H1 (cell line): ENCODE measurements at regions not wholly inside any gene's neighbourhood (a gene's known extent, or its start where the extent isn't known, plus 50 kb on each side); places are given as distances from the start of the nearest gene placed in this dataset.

Source experiments
- CTCF ChIA-PET: fragments of 300-600 bp; sonication (Branson Sonifier 250); formaldehyde crosslinking; loops from one replicate; lab custom pipeline; 2021; ENCODE audit not compliant: partially characterized antibody; lab: Charles Lee
- POLR2A ChIA-PET: fragments of 300-600 bp; sonication (Branson Sonifier 250); formaldehyde crosslinking; loops from one replicate; lab custom pipeline; 2021; ENCODE audit warnings: inconsistent platforms; ENCODE audit not compliant: partially characterized antibody; lab: Charles Lee
- DNase-seq, 2 experiments: peaks; one replicate each; pipeline versions ENCODE4 v3.0.0 to v3.0.0-alpha.2; 2010 to 2022; ENCODE audit warnings: low spot score in 2 of 2, low read depth in 1 of 2, mixed read lengths in 1 of 2
- FAIRE-seq: peaks from 2 replicates; lab custom pipeline; 2011; peaks lifted over from hg19 to GRCh38; lab: Jason Lieb, UNC
- H2AFZ ChIP-seq: 2 replicates; pipeline ENCODE4 v1.8.1; 2012; ENCODE audit warnings: low read length, inconsistent platforms
- H2AK5ac ChIP-seq: 2 replicates; pipeline ENCODE4 v1.6.1; 2013; ENCODE audit warnings: low read depth, low read length
- H2BK120ac ChIP-seq: replicated peaks from 2 replicates; pipeline ENCODE3; 2013; ENCODE audit warnings: low read depth, low read length, inconsistent platforms
- H2BK12ac ChIP-seq: 2 replicates; pipeline ENCODE4 v1.6.1; 2013; ENCODE audit warnings: low read depth, low read length
- H2BK15ac ChIP-seq: 2 replicates; pipeline ENCODE4 v1.6.1; 2013; ENCODE audit warnings: low read length
- H2BK20ac ChIP-seq: 2 replicates; pipeline ENCODE4 v1.6.1; 2013; ENCODE audit warnings: low read length
- H2BK5ac ChIP-seq: 2 replicates; pipeline ENCODE4 v1.6.1; 2013; ENCODE audit warnings: low read depth, low read length
- H3K14ac ChIP-seq: 2 replicates; pipeline ENCODE4 v1.6.1; 2013; ENCODE audit warnings: inconsistent platforms; ENCODE audit not compliant: insufficient read length
- H3K18ac ChIP-seq: 2 replicates; pipeline ENCODE4 v1.6.1; 2013; ENCODE audit warnings: low read length; ENCODE audit errors: extremely low read depth
- H3K23ac ChIP-seq: 2 replicates; pipeline ENCODE4 v1.6.1; 2013; ENCODE audit warnings: inconsistent platforms; ENCODE audit not compliant: insufficient read length
- H3K23me2 ChIP-seq: 2 replicates; pipeline ENCODE4 v1.6.1; 2013; ENCODE audit warnings: low read depth, low read length
- H3K27ac ChIP-seq: 2 replicates; pipeline ENCODE4 v1.6.1; 2011; ENCODE audit warnings: low read depth, low read length, inconsistent platforms
- H3K27me3 ChIP-seq, 4 experiments: replicated peaks in 1 of 4; 1 replicate in 1 of 4; 2 replicates in 3 of 4; pipeline versions ENCODE4 v1.6.1 to v1.8.1; 2011 to 2013; ENCODE audit warnings: low read length in 3 of 4, mild to moderate bottlenecking in 3 of 4, inconsistent platforms in 2 of 4, mixed read lengths in 2 of 4, moderate library complexity in 1 of 4; ENCODE audit not compliant: control insufficient read depth in 3 of 4, insufficient read depth in 3 of 4; ENCODE audit errors: extremely low read depth in 1 of 4
- H3K36me3 ChIP-seq, 4 experiments: 2 replicates each; pipeline versions ENCODE4 v1.6.1 to v1.8.1; 2011 to 2013; ENCODE audit warnings: mild to moderate bottlenecking in 4 of 4, low read length in 3 of 4, moderate library complexity in 2 of 4, control low read depth in 1 of 4, inconsistent platforms in 1 of 4; ENCODE audit not compliant: insufficient read depth in 4 of 4, control insufficient read depth in 2 of 4
- H3K4ac ChIP-seq: replicated peaks from 2 replicates; pipeline ENCODE3; 2013; ENCODE audit warnings: low read length, low read depth, mixed read lengths, inconsistent platforms; ENCODE audit not compliant: insufficient read length
- H3K4me1 ChIP-seq, 4 experiments: replicated peaks in 1 of 4; 1 replicate in 1 of 4; 2 replicates in 3 of 4; pipeline versions ENCODE4 v1.6.1 to v1.8.1; 2011 to 2013; ENCODE audit warnings: low read length in 3 of 4, inconsistent platforms in 2 of 4, mixed read lengths in 1 of 4; ENCODE audit not compliant: insufficient read depth in 4 of 4, control insufficient read depth in 3 of 4
- H3K4me2 ChIP-seq, 2 experiments: 2 replicates each; pipeline versions ENCODE4 v1.6.1 to v1.8.1; 2011 to 2013; ENCODE audit warnings: low read depth in 2 of 2, low read length in 2 of 2, control low read depth in 1 of 2, inconsistent platforms in 1 of 2, mild to moderate bottlenecking in 1 of 2; ENCODE audit not compliant: insufficient read depth in 1 of 2
- H3K4me3 ChIP-seq, 4 experiments: fragments of 200-600, 300-600 bp in 1 of 4; sonication (generic), shearing (Covaris generic), sonication (Bioruptor Twin) in 1 of 4; 2 replicates each; pipeline versions ENCODE4 v1.5.1 to v1.8.1; 2011 to 2016; ENCODE audit warnings: low read length in 4 of 4, low read depth in 3 of 4, control low read depth in 2 of 4, inconsistent platforms in 2 of 4, mild to moderate bottlenecking in 2 of 4, mixed read lengths in 1 of 4, moderate library complexity in 1 of 4; ENCODE audit not compliant: insufficient read depth in 2 of 4; ENCODE audit errors: extremely low read depth in 1 of 4
- H3K56ac ChIP-seq: replicated peaks from 2 replicates; pipeline ENCODE3; 2013; ENCODE audit warnings: low read depth, mild to moderate bottlenecking, mixed read lengths, low read length, inconsistent platforms; ENCODE audit not compliant: insufficient read length
- H3K79me1 ChIP-seq: 2 replicates; pipeline ENCODE4 v1.6.1; 2013; ENCODE audit warnings: low read depth, low read length, control low read depth
- H3K79me2 ChIP-seq, 2 experiments: 2 replicates each; pipeline versions ENCODE4 v1.6.1 to v1.8.1; 2012 to 2013; ENCODE audit warnings: low read length in 2 of 2, mild to moderate bottlenecking in 2 of 2, inconsistent platforms in 1 of 2; ENCODE audit not compliant: insufficient read depth in 2 of 2, control insufficient read depth in 1 of 2
- H3K9ac ChIP-seq, 4 experiments: replicated peaks in 1 of 4; 1 replicate in 1 of 4; 2 replicates in 3 of 4; pipeline versions ENCODE4 v1.6.1 to v1.8.1; 2011 to 2013; ENCODE audit warnings: low read depth in 3 of 4, low read length in 3 of 4, control low read depth in 2 of 4, mild to moderate bottlenecking in 2 of 4, moderate library complexity in 2 of 4, inconsistent platforms in 1 of 4; ENCODE audit errors: extremely low read depth in 1 of 4
- H3K9me3 ChIP-seq, 2 experiments: 2 replicates each; pipeline versions ENCODE4 v1.6.1 to v1.8.1; 2012 to 2013; ENCODE audit warnings: mild to moderate bottlenecking in 2 of 2, moderate library complexity in 2 of 2, control low read depth in 1 of 2, inconsistent platforms in 1 of 2, low read depth in 1 of 2, low read length in 1 of 2, mixed read lengths in 1 of 2; ENCODE audit not compliant: insufficient read depth in 2 of 2
- H4K20me1 ChIP-seq, 2 experiments: replicated peaks in 1 of 2; 2 replicates each; pipeline versions ENCODE3 to v1.8.1; 2011 to 2013; ENCODE audit warnings: inconsistent platforms in 2 of 2, low read length in 2 of 2, mild to moderate bottlenecking in 1 of 2; ENCODE audit not compliant: insufficient read depth in 2 of 2, control insufficient read depth in 1 of 2
- H4K5ac ChIP-seq: 2 replicates; pipeline ENCODE4 v1.6.1; 2013; ENCODE audit warnings: low read length, low read depth, mixed read lengths, inconsistent platforms; ENCODE audit not compliant: insufficient read length
- H4K8ac ChIP-seq: 2 replicates; pipeline ENCODE4 v1.8.0; 2013; ENCODE audit warnings: mild to moderate bottlenecking, moderate library complexity, low read length, inconsistent platforms; ENCODE audit not compliant: insufficient read depth; ENCODE audit errors: extremely low read depth
- H4K91ac ChIP-seq: replicated peaks from 2 replicates; pipeline ENCODE3; 2013; ENCODE audit warnings: low read length, mixed read lengths, inconsistent platforms; ENCODE audit not compliant: insufficient read length
- ATF3 ChIP-seq: IDR thresholded peaks from 2 replicates; pipeline ENCODE4 v1.6.1; 2011; ENCODE audit warnings: low read depth, mild to moderate bottlenecking, low read length; ENCODE audit not compliant: insufficient read depth
- BACH1 ChIP-seq: IDR thresholded peaks from 2 replicates; pipeline ENCODE4 v1.6.1; 2012; ENCODE audit warnings: low read length, improper control_type of control experiment
- EGR1 ChIP-seq: IDR thresholded peaks from 2 replicates; pipeline ENCODE4 v1.6.1; 2011; ENCODE audit warnings: low read depth, low read length, borderline replicate concordance
- KDM1A ChIP-seq: fragments of 200-600, 300-600 bp; sonication (generic); IDR thresholded peaks from 2 replicates; pipeline ENCODE4 v1.7.1; 2016; ENCODE audit warnings: mild to moderate bottlenecking, low read length, borderline replicate concordance
- KDM5A ChIP-seq: fragments of 200-600 bp; IDR thresholded peaks from 2 replicates; pipeline ENCODE4 v1.7.1; 2012; ENCODE audit warnings: mild to moderate bottlenecking, low read length, inconsistent platforms, mixed read lengths
- MAFK ChIP-seq: IDR thresholded peaks from 2 replicates; pipeline ENCODE4 v1.6.1; 2012; ENCODE audit warnings: low read depth, mild to moderate bottlenecking, improper control_type of control experiment, low read length
- POLR2AphosphoS5 ChIP-seq: IDR thresholded peaks from 2 replicates; pipeline ENCODE4 v1.6.1; 2011; ENCODE audit warnings: low read depth, low read length
- SIX5 ChIP-seq: IDR thresholded peaks from 2 replicates; pipeline ENCODE4 v1.6.1; 2011; ENCODE audit warnings: mild to moderate bottlenecking, low read depth, low read length
- TEAD4 ChIP-seq: IDR thresholded peaks from 2 replicates; pipeline ENCODE4 v1.6.1; 2012; ENCODE audit warnings: low read depth, low read length, inconsistent platforms, mixed read lengths
- WGBS, 2 experiments: shearing (Covaris generic) in 1 of 2; methylation state at CpG; one replicate each; pipeline versions ENCODE4 v1.1.6 to v1.1.7; 2013 to 2015; ENCODE audit warnings: low lambda C conversion rate in 2 of 2, mixed read lengths in 2 of 2, inconsistent platforms in 1 of 2, low coverage in 1 of 2, missing lambda C conversion rate in 1 of 2; ENCODE audit not compliant: insufficient replicate concordance in 2 of 2, insufficient coverage in 1 of 2, insufficient read length in 1 of 2; ENCODE audit errors: extremely low coverage in 1 of 2, missing lambda C conversion rate in 1 of 2; 5-methylcytosine and 5-hydroxymethylcytosine counted together
- TF ChIP-seq, protein P1 (sequence below): IDR thresholded peaks from 2 replicates; pipeline ENCODE4 v1.6.1; 2012; ENCODE audit warnings: inconsistent platforms

DNA sequence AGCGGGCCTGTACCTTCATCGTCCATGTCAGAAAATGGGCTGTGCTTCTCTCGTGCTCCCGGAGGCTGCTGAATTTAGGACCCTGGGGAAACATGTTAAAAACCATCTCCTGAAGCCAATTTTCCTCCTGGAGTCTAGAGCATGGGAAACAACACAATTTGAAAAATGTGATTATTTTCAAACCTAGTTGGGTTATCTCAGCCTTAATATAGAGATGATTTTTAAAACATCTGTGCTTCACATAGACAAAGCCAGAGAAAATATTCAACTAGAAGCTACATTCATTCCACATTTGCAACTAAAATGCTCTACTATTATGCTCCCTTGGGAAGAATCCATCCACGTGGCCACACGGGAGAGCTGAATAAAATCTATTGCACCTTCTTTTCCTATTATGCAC, 225.9 kb upstream of the TMEM72 start:
- H4K8ac ChIP-seq: no peak overlapping the region
- H2BK20ac ChIP-seq: no peak overlapping the region
- no peaks in the 10 kb centered on the region for H3K36me3 ChIP-seq
- H2AFZ ChIP-seq: no peak overlapping the region
- no peak overlapping the region for H3K23ac ChIP-seq
- CTCF ChIA-PET: interaction anchor here (0.5 to 1.0 kb wide), 2 partner anchors 11 to 106 kb away, joined by 3 to 4 read pairs; no protein-coding TSS in a partner anchor
- no peaks in the 10 kb centered on the region for H3K23me2 ChIP-seq
- H3K4me1 ChIP-seq: no peaks in the 10 kb centered on the region
- no peak overlapping the region for H3K9ac ChIP-seq
- H4K20me1 ChIP-seq: no peaks in the 10 kb centered on the region
- H3K27me3 ChIP-seq: 0 out of 7 replicates have a peak, but pooled peaks cover 0 to 2% (median 0%) of the 10 kb centered on the region in 4 experiments
- H3K14ac ChIP-seq: no peak overlapping the region
- 85% methylated on average over 6 of the region's 6 CpGs; no CpG with 5 or more reads in 1 of the 2 experiments for WGBS, 2 experiments
- no peak overlapping the region for H3K4ac ChIP-seq
- H2BK15ac ChIP-seq: no peak overlapping the region
- no peak for DNase-seq
- H2BK120ac ChIP-seq: no peak overlapping the region
- H3K27ac ChIP-seq: no peak overlapping the region
- H4K91ac ChIP-seq: no peak overlapping the region
- no peak overlapping the region for H2BK5ac ChIP-seq
- no peak overlapping the region for H3K4me3 ChIP-seq
- no peak for TF ChIP-seq EGR1
- no peak for TF ChIP-seq MAFK
- TF ChIP-seq BACH1: no peak
- no peak for TF ChIP-seq KDM1A
- TF ChIP-seq, protein P1, sequence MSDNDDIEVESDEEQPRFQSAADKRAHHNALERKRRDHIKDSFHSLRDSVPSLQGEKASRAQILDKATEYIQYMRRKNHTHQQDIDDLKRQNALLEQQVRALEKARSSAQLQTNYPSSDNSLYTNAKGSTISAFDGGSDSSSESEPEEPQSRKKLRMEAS: no peak
- TF ChIP-seq ATF3: no peak
- no peak for TF ChIP-seq POLR2AphosphoS5
- TF ChIP-seq KDM5A: no peak
- TF ChIP-seq TEAD4: no peak
- TF ChIP-seq SIX5: no peak
- TF ChIP-seq, all 59 proteins: peak for 0
- H2BK12ac ChIP-seq: no peak overlapping the region
- H3K9me3 ChIP-seq: no peaks in the 10 kb centered on the region
- no peak overlapping the region for H2AK5ac ChIP-seq
- no peak for FAIRE-seq
- no peak overlapping the region for H3K56ac ChIP-seq
- POLR2A ChIA-PET: no interaction called here
- no peak overlapping the region for H3K18ac ChIP-seq
- H3K79me1 ChIP-seq: no peaks in the 10 kb centered on the region
- no peaks in the 10 kb centered on the region for H3K79me2 ChIP-seq
- H4K5ac ChIP-seq: no peak overlapping the region
- no peak overlapping the region for H3K4me2 ChIP-seq
